Inflammatory macrophage treated with lipopolysaccharide for 4 hours (primary cell): ENCODE measurements at regions not wholly inside any gene's neighbourhood (a gene's known extent, or its start where the extent isn't known, plus 50 kb on each side); places are given as distances from the start of the nearest gene placed in this dataset.

Experiments used
- DNase-seq: peaks from one replicate; pipeline ENCODE4 v3.0.0-alpha.2; 2020

DNA sequence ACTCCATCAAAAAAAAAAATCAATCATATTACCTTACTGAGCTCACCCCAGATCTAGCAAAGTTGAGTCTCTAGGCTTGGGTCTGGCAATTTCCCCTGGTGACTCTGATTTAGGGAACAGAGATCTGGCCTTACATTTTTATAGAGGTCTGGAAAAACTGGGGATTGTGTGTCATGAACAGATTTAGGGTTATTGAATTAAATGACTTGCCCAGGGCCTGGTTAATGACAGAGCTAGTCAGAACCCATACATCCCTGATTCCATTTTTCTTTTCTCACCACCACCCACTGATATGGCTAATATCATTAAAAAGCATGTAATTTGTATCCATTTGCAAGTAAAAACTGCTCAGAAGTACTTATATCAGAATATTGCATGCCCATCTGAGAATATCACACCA, 163.4 kb upstream of the OGFRL1 start:
- DNase-seq: no peak

- DNase-seq: no peak
Measured at GRCh38 chr6:71126506-71126905, 162.1 kb upstream of the OGFRL1 start.

- no peak for DNase-seq
Measured at GRCh38 chr6:71127374-71127773, 161.2 kb upstream of the OGFRL1 start.

DNA sequence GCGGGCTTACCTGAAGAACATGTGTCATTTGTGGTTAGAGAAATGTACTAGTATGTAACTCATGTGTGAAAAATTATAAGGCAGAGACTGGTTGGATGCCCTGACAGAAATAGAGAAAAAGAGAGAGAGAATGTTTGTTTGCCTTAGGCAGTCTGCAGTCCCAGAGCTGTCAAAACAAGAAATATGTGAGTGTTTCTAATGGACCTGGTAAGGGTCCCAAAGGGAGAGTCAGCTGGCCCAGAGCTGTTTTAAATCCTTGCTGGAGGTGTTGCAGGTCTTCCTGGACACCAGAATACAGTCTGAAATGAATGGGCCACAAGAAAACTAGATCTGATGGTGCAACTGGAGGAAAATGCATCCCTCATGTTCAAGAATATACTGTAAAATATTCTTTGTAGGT, 158.3 kb upstream of the OGFRL1 start:
- DNase-seq: no peak

DNA sequence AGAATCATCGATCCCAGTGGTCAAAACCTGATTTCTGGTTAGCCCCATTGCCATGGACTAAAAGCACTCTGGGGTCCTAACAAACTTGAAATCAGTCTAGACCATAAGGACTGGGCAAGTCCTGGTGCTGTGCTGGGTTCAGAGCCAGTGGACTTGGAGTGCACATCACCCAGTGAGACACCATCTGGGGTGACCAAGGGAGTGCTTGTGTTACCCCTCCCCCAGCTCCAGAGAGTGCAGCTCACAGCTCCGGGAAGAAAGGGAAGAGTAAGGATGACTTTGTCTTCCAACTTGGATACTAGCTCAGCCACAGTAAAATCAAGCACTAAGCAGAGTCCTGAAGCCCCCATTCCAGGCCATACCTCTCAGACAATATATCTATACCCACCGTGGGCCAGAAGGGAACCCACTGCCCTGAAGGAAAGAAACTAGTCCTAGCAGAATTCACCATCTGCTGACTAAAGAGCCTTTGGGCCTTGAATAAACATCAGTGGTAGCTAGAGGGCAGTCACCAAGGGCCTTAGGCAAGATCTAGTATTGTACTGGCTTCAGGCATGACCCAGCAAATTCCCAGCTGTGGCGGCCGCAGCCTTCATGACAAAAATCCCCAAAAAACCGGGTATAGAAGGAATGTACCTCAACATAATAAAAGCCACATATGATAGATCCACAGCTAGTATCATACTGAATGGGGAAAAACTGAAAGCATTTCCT, 153.5 kb upstream of the OGFRL1 start:
- no peak for DNase-seq

DNA sequence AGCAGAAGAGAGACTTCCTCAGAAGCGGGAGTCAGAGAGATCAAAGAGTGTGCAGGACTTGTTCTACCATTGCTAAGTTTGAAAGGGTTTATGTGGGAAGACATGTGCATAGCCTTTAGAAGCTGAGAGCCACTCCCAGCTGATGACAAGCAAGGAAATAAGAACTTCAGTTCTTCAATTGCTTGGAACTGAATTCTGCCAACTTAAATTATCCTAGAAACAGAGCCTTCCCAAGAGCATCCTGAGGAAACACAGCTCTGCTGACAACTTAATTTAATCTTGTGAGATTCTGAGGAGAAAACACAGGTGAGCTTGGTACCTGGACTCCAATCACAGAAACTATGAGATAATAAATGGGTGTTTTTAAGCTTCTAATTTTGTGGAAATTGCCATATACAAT, 150.6 kb upstream of the OGFRL1 start:
- DNase-seq: no peak

DNA sequence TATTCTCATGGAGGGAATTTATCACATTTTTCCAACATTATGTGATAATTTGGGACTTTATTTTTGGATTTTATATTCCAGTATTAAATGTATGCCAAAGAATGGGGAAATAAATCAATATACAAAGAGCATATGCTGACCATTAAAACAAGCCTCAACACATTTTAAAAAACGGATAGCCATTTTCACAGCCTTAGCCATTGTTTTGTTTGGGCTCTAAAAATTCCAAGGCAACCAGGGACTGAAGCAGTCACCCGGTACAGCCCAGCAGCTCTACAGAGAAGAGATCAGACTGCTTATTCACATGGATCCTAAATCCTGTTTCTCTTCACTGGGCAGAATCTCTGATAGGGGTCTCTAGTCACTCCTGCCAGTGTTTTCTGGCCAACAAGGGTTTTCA, 150.2 kb upstream of the OGFRL1 start:
- DNase-seq: no peak

GRCh38 chr6:71139249-71139648, 149.4 kb upstream of the OGFRL1 start:
- peak; percentile 61 for DNase-seq

DNA sequence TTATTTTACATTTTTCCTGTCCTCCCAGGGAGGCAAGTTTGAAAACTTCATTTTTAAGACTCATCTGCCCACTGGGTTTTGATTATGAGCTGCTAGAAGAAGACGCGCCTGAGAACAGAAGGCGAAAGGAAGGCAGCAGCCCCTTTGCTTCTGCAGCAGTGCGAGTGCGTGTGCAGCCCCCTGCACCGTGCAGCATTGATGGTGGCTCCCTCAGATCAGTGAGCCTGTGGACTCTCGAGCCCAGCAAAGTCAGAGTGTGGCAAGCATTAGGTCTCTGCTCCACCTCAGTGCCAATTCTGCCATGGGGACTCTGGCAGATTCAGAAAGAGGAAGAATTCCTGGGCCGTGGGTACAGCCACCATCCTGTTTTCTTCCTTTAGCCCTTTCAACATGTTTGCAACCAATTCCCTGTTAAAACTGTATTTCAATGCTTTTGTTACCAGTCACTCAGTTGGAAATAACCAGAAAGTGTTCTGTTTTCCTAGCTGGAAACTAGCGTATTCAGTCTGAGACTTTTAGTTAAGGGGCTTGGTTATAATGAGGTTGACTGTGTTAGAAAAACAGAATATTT, 134.8 kb upstream of the OGFRL1 start:
- DNase-seq: no peak

- no peak for DNase-seq
Measured at GRCh38 chr6:71157345-71157744, 131.3 kb upstream of the OGFRL1 start.

- no peak for DNase-seq
Measured at GRCh38 chr6:71164890-71165289, 123.7 kb upstream of the OGFRL1 start.

DNA sequence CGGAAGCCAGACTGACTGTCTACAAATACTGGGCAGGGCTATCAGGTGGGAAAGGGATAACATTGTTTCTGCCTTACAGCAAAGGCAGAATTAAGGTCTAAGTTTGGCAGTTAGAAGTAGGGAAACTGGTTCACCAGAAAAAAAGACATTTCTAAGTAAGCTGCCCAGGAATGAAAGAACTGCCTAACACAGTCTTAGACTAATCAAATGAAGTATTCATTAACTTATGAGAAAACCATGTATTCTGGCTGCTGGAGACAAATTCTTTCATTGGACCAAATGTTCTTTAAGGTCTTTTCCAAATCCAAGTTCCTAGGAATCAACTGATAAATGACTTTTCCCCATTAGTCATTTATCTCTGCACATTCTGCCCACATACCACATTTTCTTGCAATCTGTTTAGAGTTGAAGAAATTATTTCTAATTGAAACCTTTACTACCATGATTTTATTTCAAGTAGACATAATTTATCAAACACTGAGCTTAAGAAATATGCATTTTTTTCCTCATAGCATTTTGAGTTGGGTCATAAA, 120.3 kb upstream of the OGFRL1 start:
- no peak for DNase-seq

DNA sequence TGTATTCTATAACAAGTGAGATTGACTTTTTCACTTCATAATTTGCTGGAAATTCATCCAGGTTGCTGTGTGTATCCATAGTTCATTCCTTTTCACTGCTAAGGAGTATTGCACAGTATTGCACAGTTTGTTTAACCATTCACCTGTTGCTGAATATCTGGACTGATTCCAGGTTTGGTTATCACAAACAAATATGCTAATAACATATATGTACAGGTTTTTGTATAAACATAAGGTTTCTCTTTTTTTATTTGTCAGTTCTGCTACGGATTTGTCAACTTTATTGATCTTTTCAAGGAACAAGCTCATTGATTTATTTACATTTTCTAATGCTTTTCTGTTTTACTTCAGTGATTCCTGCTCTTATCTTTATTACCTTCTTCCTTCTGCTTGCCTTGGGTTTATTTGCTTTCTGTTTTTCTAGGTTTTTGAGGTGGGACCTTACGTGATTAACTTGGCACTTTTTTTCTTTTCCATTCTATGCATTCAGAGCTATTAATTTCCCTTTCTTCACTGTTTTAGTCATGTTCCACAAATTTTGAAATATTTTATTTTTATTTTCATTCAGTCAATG, 117.0 kb upstream of the OGFRL1 start:
- DNase-seq: no peak

GRCh38 chr6:71179249-71179885, 109.2 kb upstream of the OGFRL1 start:
- no peak for DNase-seq

DNA sequence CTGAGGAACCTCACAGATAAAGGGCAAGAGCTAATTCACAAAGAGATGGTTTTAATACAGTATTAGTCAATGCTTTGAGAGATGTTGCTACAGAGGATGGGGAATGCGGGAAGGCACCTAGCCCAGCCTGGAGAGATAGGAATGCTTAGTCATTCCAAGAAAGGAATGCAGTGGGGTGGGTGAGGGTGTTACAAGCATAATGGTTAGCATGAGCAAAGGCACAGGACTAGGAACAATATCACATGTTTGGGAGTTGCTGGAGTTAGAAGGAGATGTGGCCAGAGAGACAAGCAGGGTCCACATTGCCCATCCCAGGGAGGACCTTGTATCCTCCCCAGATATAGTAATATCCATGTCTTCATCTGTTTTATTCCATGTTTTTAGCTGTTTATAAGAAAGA, 107.0 kb upstream of the OGFRL1 start:
- DNase-seq: no peak

GRCh38 chr6:71187141-71187540, 101.5 kb upstream of the OGFRL1 start:
- peak; percentile 28 for DNase-seq

DNA sequence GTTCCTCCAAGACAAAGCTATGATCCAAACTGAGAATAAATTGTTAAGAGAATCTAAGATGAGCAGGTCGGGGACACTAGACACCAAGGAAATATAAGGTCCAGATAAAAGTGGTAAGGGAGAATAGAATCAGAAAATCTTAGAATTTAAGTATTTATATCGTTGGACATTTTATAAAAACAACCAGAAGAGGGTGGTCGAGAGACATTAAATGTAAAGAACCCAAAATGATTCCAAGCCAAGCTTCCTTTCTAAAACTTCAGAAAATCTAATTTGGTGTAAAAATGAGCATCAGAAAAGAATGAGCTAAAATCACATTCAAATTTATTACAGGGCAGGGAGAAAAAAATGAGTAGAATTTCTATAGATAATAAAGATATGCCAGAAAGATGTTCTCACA, 97.8 kb upstream of the OGFRL1 start:
- peak; percentile 63 for DNase-seq

DNA sequence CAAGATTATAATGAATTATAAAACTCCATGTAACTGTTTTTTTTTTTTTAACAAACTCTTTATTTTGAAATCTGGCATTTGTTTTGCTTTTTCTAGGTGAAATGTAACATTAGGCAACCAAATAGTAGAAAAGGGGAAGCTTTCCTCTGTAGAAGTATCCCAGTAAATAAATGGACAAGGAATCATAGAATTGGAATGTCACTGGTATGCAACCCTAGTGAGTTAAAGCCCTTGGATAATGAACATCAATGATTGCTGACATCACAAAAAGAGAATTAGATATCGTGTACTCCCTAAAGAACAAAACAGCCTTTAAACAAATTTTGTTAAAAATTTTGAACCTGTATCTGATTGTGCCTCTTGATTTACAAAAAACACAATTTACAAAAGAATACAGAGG, 93.9 kb upstream of the OGFRL1 start:
- peak; percentile 15 for DNase-seq

DNA sequence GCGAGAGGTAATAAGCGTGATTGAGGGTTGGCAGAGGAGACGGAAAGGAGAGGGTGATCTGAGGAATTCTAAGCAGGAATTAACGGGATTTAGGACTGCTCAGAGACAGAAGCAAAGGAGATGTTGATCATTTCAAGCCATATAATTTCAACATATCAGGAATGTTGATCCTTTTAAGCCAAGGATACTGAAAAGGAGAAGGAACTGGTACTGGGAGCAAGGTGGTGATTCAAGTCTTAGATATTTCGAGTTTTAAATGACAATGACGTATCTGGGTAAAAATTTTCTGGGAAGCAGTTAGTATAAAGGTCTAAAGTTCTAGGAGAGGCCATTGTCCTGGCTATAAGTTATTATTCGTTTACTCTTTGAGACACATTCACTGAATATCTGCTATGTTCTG, 91.3 kb upstream of the OGFRL1 start:
- no peak for DNase-seq

DNA sequence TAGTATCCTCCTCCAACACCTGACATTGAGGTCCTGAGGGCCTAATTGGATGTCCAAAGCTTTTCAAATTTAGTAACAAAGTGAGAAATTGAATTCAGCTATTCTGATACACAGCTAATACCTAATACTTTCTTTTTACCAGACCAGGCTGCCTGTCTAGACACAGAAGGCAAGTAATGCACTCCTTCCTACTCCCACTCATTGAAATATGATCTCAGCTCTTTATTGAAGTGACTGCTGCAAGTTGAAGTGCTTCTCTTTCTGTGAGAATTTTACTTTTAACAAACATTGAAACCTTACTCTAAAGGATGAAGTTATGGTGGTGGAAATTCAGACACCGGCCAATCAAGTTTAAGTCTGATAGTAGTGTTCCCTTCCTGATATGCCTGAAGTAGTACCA, 90.8 kb upstream of the OGFRL1 start:
- DNase-seq: peak; percentile 50

GRCh38 chr6:71198908-71199307, 89.7 kb upstream of the OGFRL1 start:
- no peak for DNase-seq

DNA sequence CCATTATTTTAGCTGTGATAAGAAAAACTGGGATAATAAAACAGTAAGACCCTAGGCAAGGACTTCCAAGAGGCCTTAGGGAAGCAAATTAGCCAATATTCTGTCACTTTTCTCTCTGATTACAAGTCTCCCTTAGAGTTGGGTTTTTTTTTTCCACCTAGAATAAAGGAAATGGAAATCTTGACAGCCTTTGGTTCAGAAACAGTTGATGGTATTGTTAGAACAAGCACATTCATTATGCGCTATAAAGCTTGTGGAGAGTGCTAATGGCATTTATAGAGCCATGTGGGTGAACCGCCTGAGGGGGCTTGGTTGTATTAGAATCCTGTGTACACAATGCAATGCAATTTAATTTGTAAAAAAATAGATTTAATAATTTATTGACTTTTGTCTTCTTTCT, 88.9 kb upstream of the OGFRL1 start:
- no peak for DNase-seq

DNA sequence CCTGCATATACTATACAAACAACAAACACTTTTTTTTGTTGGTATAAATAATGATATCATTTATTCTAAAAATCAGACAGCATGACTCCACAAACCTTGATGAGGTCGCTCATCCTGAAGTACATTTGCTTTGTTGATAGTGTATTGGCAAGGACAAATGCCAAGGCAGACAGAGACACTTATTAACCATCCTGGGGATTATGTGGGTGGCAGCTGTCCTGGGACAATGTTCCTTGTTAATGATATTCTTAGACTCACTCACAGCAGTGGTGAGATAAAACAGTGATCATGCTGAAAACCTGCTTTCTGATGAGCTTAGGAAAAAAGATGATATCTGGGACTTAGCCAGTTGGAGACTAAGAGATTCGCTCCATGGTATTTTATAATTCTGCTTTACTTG, 85.4 kb upstream of the OGFRL1 start:
- no peak for DNase-seq

- no peak for DNase-seq
Measured at GRCh38 chr6:71204741-71205140, 83.9 kb upstream of the OGFRL1 start.
